ENCODE measurements at regions not wholly inside any gene's neighbourhood (a gene's known extent, or its start where the extent isn't known, plus 50 kb on each side); places are given as distances from the start of the nearest gene placed in this dataset.

GRCh38 chr4:181330654-181331201 lies 912.5 kb upstream of the TENM3 start:
- POLR2A ChIA-PET, result no interaction called here
- DNase-seq (ENCODE audit: unreplicated experiment), result no peak
- Mint-ChIP-seq H3K4me1 (ENCODE audit: insufficient read depth, unreplicated experiment) (no peaks in the 10 kb centered on the region), H3K4me3 (ENCODE audit: unreplicated experiment) (no peak overlapping the region), H3K27me3 (ENCODE audit: insufficient read depth, unreplicated experiment) (no peaks in the 10 kb centered on the region), H3K27ac (ENCODE audit: low read depth, unreplicated experiment) (no peak overlapping the region), H3K9me3 (ENCODE audit: unreplicated experiment) (no peaks in the 10 kb centered on the region), H3K36me3 (ENCODE audit: insufficient read depth, unreplicated experiment) (no peaks in the 10 kb centered on the region)
- no TSS peak for BruUV-seq (replicated peaks)
- TF ChIP-seq, protein P1, sequence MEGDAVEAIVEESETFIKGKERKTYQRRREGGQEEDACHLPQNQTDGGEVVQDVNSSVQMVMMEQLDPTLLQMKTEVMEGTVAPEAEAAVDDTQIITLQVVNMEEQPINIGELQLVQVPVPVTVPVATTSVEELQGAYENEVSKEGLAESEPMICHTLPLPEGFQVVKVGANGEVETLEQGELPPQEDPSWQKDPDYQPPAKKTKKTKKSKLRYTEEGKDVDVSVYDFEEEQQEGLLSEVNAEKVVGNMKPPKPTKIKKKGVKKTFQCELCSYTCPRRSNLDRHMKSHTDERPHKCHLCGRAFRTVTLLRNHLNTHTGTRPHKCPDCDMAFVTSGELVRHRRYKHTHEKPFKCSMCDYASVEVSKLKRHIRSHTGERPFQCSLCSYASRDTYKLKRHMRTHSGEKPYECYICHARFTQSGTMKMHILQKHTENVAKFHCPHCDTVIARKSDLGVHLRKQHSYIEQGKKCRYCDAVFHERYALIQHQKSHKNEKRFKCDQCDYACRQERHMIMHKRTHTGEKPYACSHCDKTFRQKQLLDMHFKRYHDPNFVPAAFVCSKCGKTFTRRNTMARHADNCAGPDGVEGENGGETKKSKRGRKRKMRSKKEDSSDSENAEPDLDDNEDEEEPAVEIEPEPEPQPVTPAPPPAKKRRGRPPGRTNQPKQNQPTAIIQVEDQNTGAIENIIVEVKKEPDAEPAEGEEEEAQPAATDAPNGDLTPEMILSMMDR (IDR thresholded peaks at IDR 0.05; ENCODE audit: unreplicated experiment), result no peak
- intact Hi-C loops (cut with micrococcal nuclease), result no loop called here
- CTCF ChIA-PET, result no interaction called here

GRCh38 chr4:181331214-181331613 lies 912.0 kb upstream of the TENM3 start:
- POLR2A ChIA-PET, result no interaction called here
- TF ChIP-seq, protein P1 (IDR thresholded peaks at IDR 0.05; ENCODE audit: unreplicated experiment), result no peak

GRCh38 chr4:181345931-181346330 lies 897.3 kb upstream of the TENM3 start:
- H3K4me1 Mint-ChIP-seq (ENCODE audit: insufficient read depth, unreplicated experiment), result no peaks in the 10 kb centered on the region
- TF ChIP-seq, protein P1 (IDR thresholded peaks at IDR 0.05; ENCODE audit: unreplicated experiment), result no peak
- DNase-seq (ENCODE audit: unreplicated experiment), result no peak
- no peaks in the 10 kb centered on the region for H3K36me3 Mint-ChIP-seq (ENCODE audit: insufficient read depth, unreplicated experiment)
- peaks cover 5% of the 10 kb centered on the region for H3K9me3 Mint-ChIP-seq (ENCODE audit: unreplicated experiment)
- no peak overlapping the region for H3K27ac Mint-ChIP-seq (ENCODE audit: low read depth, unreplicated experiment)
- CTCF ChIA-PET, result interaction anchor here (1.2 kb wide), 1 partner anchor 1905 kb away, joined by 3 read pairs; no protein-coding TSS in a partner anchor
- no peaks in the 10 kb centered on the region for H3K27me3 Mint-ChIP-seq (ENCODE audit: insufficient read depth, unreplicated experiment)
- intact Hi-C loops (cut with micrococcal nuclease), result no loop called here
- POLR2A ChIA-PET, result no interaction called here
- BruUV-seq (replicated peaks), result no TSS peak
- no peak overlapping the region for H3K4me3 Mint-ChIP-seq (ENCODE audit: unreplicated experiment)

More at GRCh38 chr4:181331214-181331613, 912.0 kb upstream of the TENM3 start:
- intact Hi-C loops (cut with micrococcal nuclease), result no loop called here
- Mint-ChIP-seq H3K27me3 (ENCODE audit: insufficient read depth, unreplicated experiment) (no peaks in the 10 kb centered on the region), H3K4me1 (ENCODE audit: insufficient read depth, unreplicated experiment) (no peaks in the 10 kb centered on the region), H3K36me3 (ENCODE audit: insufficient read depth, unreplicated experiment) (no peaks in the 10 kb centered on the region), H3K4me3 (ENCODE audit: unreplicated experiment) (no peak overlapping the region), H3K9me3 (ENCODE audit: unreplicated experiment) (no peaks in the 10 kb centered on the region), H3K27ac (ENCODE audit: low read depth, unreplicated experiment) (no peak overlapping the region)
- BruUV-seq (replicated peaks), result no TSS peak
- CTCF ChIA-PET, result no interaction called here
- DNase-seq (ENCODE audit: unreplicated experiment), result no peak

- no TSS peak for BruUV-seq (replicated peaks)
- no peak overlapping the region for H3K4me3 Mint-ChIP-seq (ENCODE audit: unreplicated experiment)
- POLR2A ChIA-PET, result no interaction called here
- CTCF ChIA-PET, result interaction anchor here (0.5 to 0.6 kb wide), 2 partner anchors 154 to 446 kb away, joined by 3 to 4 read pairs; no protein-coding TSS in a partner anchor
- no peak for DNase-seq (ENCODE audit: unreplicated experiment)
- TF ChIP-seq, protein P1 (IDR thresholded peaks at IDR 0.05; ENCODE audit: unreplicated experiment), result no peak
- H3K9me3 Mint-ChIP-seq (ENCODE audit: unreplicated experiment), result peaks cover 5% of the 10 kb centered on the region
- intact Hi-C loops (cut with micrococcal nuclease), result no loop called here
- H3K27me3 Mint-ChIP-seq (ENCODE audit: insufficient read depth, unreplicated experiment), result no peaks in the 10 kb centered on the region
- no peaks in the 10 kb centered on the region for H3K4me1 Mint-ChIP-seq (ENCODE audit: insufficient read depth, unreplicated experiment)
- H3K27ac Mint-ChIP-seq (ENCODE audit: low read depth, unreplicated experiment), result no peak overlapping the region
- no peaks in the 10 kb centered on the region for H3K36me3 Mint-ChIP-seq (ENCODE audit: insufficient read depth, unreplicated experiment)
These were observed 892.4 kb upstream of the TENM3 start for GRCh38 chr4:181350615-181351415.
